ENCODE measurements at regions not wholly inside any gene's neighbourhood (a gene's known extent, or its start where the extent isn't known, plus 50 kb on each side); places are given as distances from the start of the nearest gene placed in this dataset.
A peak's percentile ranks its signal among the peaks of the same experiment; 100 is the strongest.

- H3K27me3 ChIP-seq (replicated peaks in 1 of 2; ENCODE audit: control insufficient read depth in 2 of 2, insufficient read depth in 2 of 2, low read length in 1 of 2) = 0 out of 4 replicates have a peak, but pooled peaks cover 0 to 2% of the 10 kb centered on the region in 2 experiments
- no peak overlapping the region for H2AFZ ChIP-seq (ENCODE audit: control insufficient read depth, low read depth, low read length)
- ChIA-PET SMC1A (ENCODE audit: uncharacterized antibody, unreplicated experiment) (interaction anchor here (1.0 to 3.2 kb wide), 2 partner anchors 9 to 11 kb away, joined by 3 to 13 read pairs; no protein-coding TSS in a partner anchor), CTCF (interaction anchor here (1.3 to 2.3 kb wide), 2 partner anchors 10 to 13 kb away, joined by 3 to 9 read pairs; no protein-coding TSS in a partner anchor), POLR2A (no interaction called here), RAD21 (ENCODE audit: unreplicated experiment) (interaction anchor here (1.9 kb wide), 1 partner anchor 10 kb away, joined by 6 read pairs; no protein-coding TSS in a partner anchor)
- no peaks in the 10 kb centered on the region for H4K20me1 ChIP-seq (ENCODE audit: control insufficient read depth, insufficient read depth)
- no peak overlapping the region for H3K4me3 ChIP-seq
- intact Hi-C loops (cut with micrococcal nuclease; ENCODE audit: unreplicated experiment) = no loop called here
- no TSS peak for BruUV-seq (replicated peaks)
- no peak for DNase-seq (ENCODE audit: low read depth, low spot score)
- H3K4me2 ChIP-seq (ENCODE audit: control insufficient read depth, insufficient read depth) = no peak overlapping the region; the same call in 1 of the 2 replicates
- H3K9ac ChIP-seq (ENCODE audit: control insufficient read depth, insufficient read depth, low read length) = no peak overlapping the region
- 1% methylated on average over 3 of the region's 3 CpGs for WGBS (ENCODE audit: insufficient coverage, insufficient replicate concordance, low lambda C conversion rate, missing lambda C conversion rate)
- H3K79me2 ChIP-seq (ENCODE audit: control insufficient read depth, insufficient read depth, low read length) = no peaks in the 10 kb centered on the region
- H3K36me3 ChIP-seq (ENCODE audit: control insufficient read depth in 2 of 2, insufficient read depth in 2 of 2, low read length in 1 of 2) = no peaks in the 10 kb centered on the region
- no peaks in the 10 kb centered on the region for H3K9me3 ChIP-seq (replicated peaks; ENCODE audit: control insufficient read depth, insufficient read depth, low read length)
- no peak for FAIRE-seq
- no peaks in the 10 kb centered on the region for H3K4me1 ChIP-seq (ENCODE audit: control insufficient read depth, insufficient read depth, low read length)
- in situ Hi-C loops (cut with MboI) = no loop called here
- peak; percentile 46; the same call in 1 of the 3 replicates for ATAC-seq
- no peak overlapping the region for H3K27ac ChIP-seq (ENCODE audit: control insufficient read depth, insufficient read depth)
- no peak for TF ChIP-seq RELA (IDR thresholded peaks at IDR 0.05; ENCODE audit: borderline replicate concordance, partially characterized antibody)
- peak; percentile 29; the same call in 1 of the 2 replicates for TF ChIP-seq SPI1 (IDR thresholded peaks at IDR 0.05; ENCODE audit: borderline replicate concordance, insufficient read depth, low read depth, low read length)
Measured at GRCh38 chr4:152267811-152268210, 268.1 kb downstream of the FBXW7 start.

GRCh38 chr4:152266831-152267480, 268.9 kb downstream of the FBXW7 start:
- no TSS peak for BruUV-seq (replicated peaks)
- POLR2A ChIA-PET = no interaction called here
- Histone ChIP-seq H3K9ac (ENCODE audit: control insufficient read depth, insufficient read depth, low read length) (no peak overlapping the region), H3K4me3 (no peak overlapping the region), H3K27me3 (replicated peaks in 1 of 2; ENCODE audit: control insufficient read depth in 2 of 2, insufficient read depth in 2 of 2, low read length in 1 of 2) (0 out of 4 replicates have a peak, but pooled peaks cover 0 to 2% of the 10 kb centered on the region in 2 experiments), H3K36me3 (ENCODE audit: control insufficient read depth in 2 of 2, insufficient read depth in 2 of 2, low read length in 1 of 2) (no peaks in the 10 kb centered on the region), H3K79me2 (ENCODE audit: control insufficient read depth, insufficient read depth, low read length) (no peaks in the 10 kb centered on the region), H3K4me2 (ENCODE audit: control insufficient read depth, insufficient read depth) (no peak overlapping the region), H3K4me1 (ENCODE audit: control insufficient read depth, insufficient read depth, low read length) (no peaks in the 10 kb centered on the region), H3K27ac (ENCODE audit: control insufficient read depth, insufficient read depth) (no peak overlapping the region), H4K20me1 (ENCODE audit: control insufficient read depth, insufficient read depth) (no peaks in the 10 kb centered on the region), H3K9me3 (replicated peaks; ENCODE audit: control insufficient read depth, insufficient read depth, low read length) (no peaks in the 10 kb centered on the region), H2AFZ (ENCODE audit: control insufficient read depth, low read depth, low read length) (no peak overlapping the region)
- no peak for ATAC-seq
- SMC1A ChIA-PET (ENCODE audit: uncharacterized antibody, unreplicated experiment) = interaction anchor here (1.0 to 3.2 kb wide), 2 partner anchors 10 to 11 kb away, joined by 3 to 13 read pairs; no protein-coding TSS in a partner anchor
- no peak for DNase-seq (ENCODE audit: low read depth, low spot score)
- TF ChIP-seq KAT2A (conservative IDR thresholded peaks at IDR 0.05; ENCODE audit: control insufficient read depth, low read depth, low read length) (no peak), CBFB (IDR thresholded peaks at IDR 0.05; ENCODE audit: low read depth) (no peak), HDAC6 (IDR thresholded peaks at IDR 0.05; ENCODE audit: unreplicated experiment) (no peak), MEF2B (IDR thresholded peaks at IDR 0.05; ENCODE audit: partially characterized antibody, poor library complexity, severe bottlenecking) (no peak), NR2C2 (IDR thresholded peaks at IDR 0.05; ENCODE audit: borderline replicate concordance, control insufficient read depth, insufficient read length, low read depth) (no peak), SUZ12 (IDR thresholded peaks at IDR 0.05; ENCODE audit: unreplicated experiment) (no peak), STAT3 (IDR thresholded peaks at IDR 0.05; ENCODE audit: low read depth, low read length) (no peak), EZH2 (IDR thresholded peaks at IDR 0.05; ENCODE audit: borderline replicate concordance, control insufficient read depth, low read depth, low read length) (no peak), TAF1 (IDR thresholded peaks at IDR 0.05; ENCODE audit: borderline replicate concordance, low read depth, low read length) (no peak), ZZZ3 (IDR thresholded peaks at IDR 0.05; ENCODE audit: control insufficient read depth, insufficient read length, low read depth) (no peak), POU2F2 (IDR thresholded peaks at IDR 0.05; ENCODE audit: borderline replicate concordance, low read depth, low read length) (no peak)
- TF ChIP-seq, protein P1, sequence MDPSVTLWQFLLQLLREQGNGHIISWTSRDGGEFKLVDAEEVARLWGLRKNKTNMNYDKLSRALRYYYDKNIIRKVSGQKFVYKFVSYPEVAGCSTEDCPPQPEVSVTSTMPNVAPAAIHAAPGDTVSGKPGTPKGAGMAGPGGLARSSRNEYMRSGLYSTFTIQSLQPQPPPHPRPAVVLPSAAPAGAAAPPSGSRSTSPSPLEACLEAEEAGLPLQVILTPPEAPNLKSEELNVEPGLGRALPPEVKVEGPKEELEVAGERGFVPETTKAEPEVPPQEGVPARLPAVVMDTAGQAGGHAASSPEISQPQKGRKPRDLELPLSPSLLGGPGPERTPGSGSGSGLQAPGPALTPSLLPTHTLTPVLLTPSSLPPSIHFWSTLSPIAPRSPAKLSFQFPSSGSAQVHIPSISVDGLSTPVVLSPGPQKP (IDR thresholded peaks at IDR 0.05; ENCODE audit: low read depth, low read length) = no peak
- FAIRE-seq = no peak
- in situ Hi-C loops (cut with MboI) (no loop called here), intact Hi-C loops (cut with micrococcal nuclease; ENCODE audit: unreplicated experiment) (no loop called here)
- WGBS (ENCODE audit: insufficient coverage, insufficient replicate concordance, low lambda C conversion rate, missing lambda C conversion rate) = 33% methylated on average over 3 of the region's 3 CpGs
- CTCF ChIA-PET = no interaction called here
- RAD21 ChIA-PET (ENCODE audit: unreplicated experiment) = no interaction called here

Measured in GM12878 (cell line).